Esophagus muscularis mucosa (tissue), 4 donors: ENCODE measurements at regions not wholly inside any gene's neighbourhood (a gene's known extent, or its start where the extent isn't known, plus 50 kb on each side); places are given as distances from the start of the nearest gene placed in this dataset.

ENCODE experiments used
- DNase-seq: peaks from one replicate; pipeline ENCODE4 v3.0.0-alpha.2; 2017; ENCODE audit errors: extremely low spot score
- H3K27ac ChIP-seq, 4 donors: fragments of 200-600 bp; sonication (generic); replicated peaks in 1 of 4; 1 replicate in 3 of 4; 2 replicates in 1 of 4; pipeline ENCODE4 v1.5.1; 2016 to 2019; ENCODE audit warnings: mild to moderate bottlenecking in 1 of 4
- H3K27me3 ChIP-seq, 4 donors: fragments of 200-600 bp; sonication (generic); one replicate each; pipeline versions ENCODE4 v1.5.1 to v1.6.0; 2016 to 2019
- H3K36me3 ChIP-seq, 4 donors: fragments of 200-600 bp; sonication (generic); one replicate each; pipeline ENCODE4 v1.5.1; 2016 to 2019
- H3K4me1 ChIP-seq, 4 donors: fragments of 200-600 bp; sonication (generic); one replicate each; pipeline ENCODE4 v1.5.1; 2016 to 2019
- H3K4me3 ChIP-seq, 4 donors: fragments of 200-600 bp; sonication (generic); 1 replicate in 2 of 4; 2 replicates in 2 of 4; pipeline ENCODE4 v1.5.1; 2016 to 2019; ENCODE audit warnings: mild to moderate bottlenecking in 4 of 4, moderate library complexity in 1 of 4
- H3K9me3 ChIP-seq, 4 donors: fragments of 200-600 bp; sonication (generic); 1 replicate in 3 of 4; 2 replicates in 1 of 4; pipeline ENCODE4 v1.5.1; 2016 to 2019
- EP300 ChIP-seq: sonication (generic); formaldehyde crosslinking; IDR thresholded peaks from one replicate; pipeline ENCODE4 v1.6.1; 2017; ENCODE audit warnings: antibody characterized with exemption
- POLR2A ChIP-seq: fragments of 450-650 bp; IDR thresholded peaks from one replicate; pipeline ENCODE4 v1.6.1; 2017; ENCODE audit warnings: antibody characterized with exemption, moderate library complexity, mild to moderate bottlenecking, low read depth
- POLR2AphosphoS5 ChIP-seq, 2 donors: sonication (generic); formaldehyde crosslinking; IDR thresholded peaks; one replicate each; pipeline ENCODE4 v1.6.1; 2017; ENCODE audit warnings: antibody characterized with exemption in 2 of 2
- WGBS: methylation state at CpG from one replicate; pipeline ENCODE4 v1.1.5; 2018; 5-methylcytosine and 5-hydroxymethylcytosine counted together
- intact Hi-C: fragments of 100-400 bp; cut with DNase I; formaldehyde crosslinking; loops from one replicate; pipeline ENCODE4 v1.15.1; 2023
- TF ChIP-seq, protein P1 (sequence below), 3 experiments: fragments of 200-600 bp in 2 of 3; fragments of 450-650 bp in 1 of 3; sonication (generic) in 2 of 3; IDR thresholded peaks; one replicate each; pipeline ENCODE4 v1.5.1; 2017 to 2019; ENCODE audit warnings: antibody characterized with exemption in 3 of 3, mild to moderate bottlenecking in 2 of 3, moderate library complexity in 1 of 3

DNA sequence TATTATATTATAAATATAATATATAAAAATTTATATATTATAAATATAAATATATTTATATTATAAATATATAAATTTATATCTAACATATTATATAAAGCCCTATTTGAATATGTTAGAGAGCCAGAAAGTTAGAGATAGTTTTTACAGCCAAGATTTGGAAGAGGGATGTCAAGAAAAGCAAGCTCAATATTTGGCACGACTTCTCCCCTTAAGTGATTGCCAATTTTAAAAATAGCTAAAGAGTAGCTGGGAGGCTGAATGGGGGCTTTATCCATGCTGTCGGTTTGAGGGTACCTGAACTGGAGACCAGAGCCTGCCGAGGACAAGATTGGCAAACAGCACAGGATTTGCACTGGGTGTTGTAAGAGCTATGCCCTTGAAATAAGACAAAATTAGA, 180.9 kb upstream of the GYPC start:
- 43% methylated on average over 3 of the region's 3 CpGs for WGBS
- Histone ChIP-seq H3K4me1 (no peaks in the 10 kb centered on the region), H3K27ac (no peak overlapping the region), H3K9me3 (no peaks in the 10 kb centered on the region), H3K27me3 (no peaks in the 10 kb centered on the region), H3K36me3 (no peaks in the 10 kb centered on the region), H3K4me3 (no peak overlapping the region)
- no peak for DNase-seq
- TF ChIP-seq POLR2A (no peak), POLR2AphosphoS5 (IDR thresholded peaks at IDR 0.05) (no peak), EP300 (no peak)
- TF ChIP-seq, protein P1, sequence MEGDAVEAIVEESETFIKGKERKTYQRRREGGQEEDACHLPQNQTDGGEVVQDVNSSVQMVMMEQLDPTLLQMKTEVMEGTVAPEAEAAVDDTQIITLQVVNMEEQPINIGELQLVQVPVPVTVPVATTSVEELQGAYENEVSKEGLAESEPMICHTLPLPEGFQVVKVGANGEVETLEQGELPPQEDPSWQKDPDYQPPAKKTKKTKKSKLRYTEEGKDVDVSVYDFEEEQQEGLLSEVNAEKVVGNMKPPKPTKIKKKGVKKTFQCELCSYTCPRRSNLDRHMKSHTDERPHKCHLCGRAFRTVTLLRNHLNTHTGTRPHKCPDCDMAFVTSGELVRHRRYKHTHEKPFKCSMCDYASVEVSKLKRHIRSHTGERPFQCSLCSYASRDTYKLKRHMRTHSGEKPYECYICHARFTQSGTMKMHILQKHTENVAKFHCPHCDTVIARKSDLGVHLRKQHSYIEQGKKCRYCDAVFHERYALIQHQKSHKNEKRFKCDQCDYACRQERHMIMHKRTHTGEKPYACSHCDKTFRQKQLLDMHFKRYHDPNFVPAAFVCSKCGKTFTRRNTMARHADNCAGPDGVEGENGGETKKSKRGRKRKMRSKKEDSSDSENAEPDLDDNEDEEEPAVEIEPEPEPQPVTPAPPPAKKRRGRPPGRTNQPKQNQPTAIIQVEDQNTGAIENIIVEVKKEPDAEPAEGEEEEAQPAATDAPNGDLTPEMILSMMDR (IDR thresholded peaks at IDR 0.05) = no peak
- intact Hi-C loops = no loop called here

DNA sequence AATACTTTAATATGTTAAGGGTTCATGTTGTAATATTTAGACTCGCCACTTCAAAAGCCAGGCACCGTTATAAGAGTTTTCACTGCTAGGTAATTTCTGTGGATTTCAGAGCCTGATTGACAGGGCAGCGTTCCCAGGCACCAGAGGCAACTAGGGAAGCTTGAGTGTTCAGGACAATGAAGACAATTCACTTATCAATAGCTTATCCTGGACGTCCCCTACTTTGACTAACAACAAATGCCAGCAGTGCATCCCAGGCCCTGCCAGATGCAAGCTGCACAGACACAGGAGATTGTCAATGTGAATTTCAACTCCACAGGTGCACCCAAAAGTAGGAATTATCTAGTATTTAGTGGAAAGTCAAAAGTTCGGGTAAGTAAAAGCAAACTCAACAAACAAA, 179.3 kb upstream of the GYPC start:
- Histone ChIP-seq H3K36me3 (no peaks in the 10 kb centered on the region), H3K27ac (no peak overlapping the region), H3K4me1 (no peaks in the 10 kb centered on the region), H3K4me3 (no peak overlapping the region), H3K27me3 (no peaks in the 10 kb centered on the region), H3K9me3 (no peaks in the 10 kb centered on the region)
- 77% methylated on average over 5 of the region's 5 CpGs for WGBS
- TF ChIP-seq POLR2AphosphoS5 (IDR thresholded peaks at IDR 0.05) (no peak), EP300 (no peak), POLR2A (no peak)
- TF ChIP-seq, protein P1 (IDR thresholded peaks at IDR 0.05) = no peak
- intact Hi-C loops = no loop called here
- no peak for DNase-seq

DNA sequence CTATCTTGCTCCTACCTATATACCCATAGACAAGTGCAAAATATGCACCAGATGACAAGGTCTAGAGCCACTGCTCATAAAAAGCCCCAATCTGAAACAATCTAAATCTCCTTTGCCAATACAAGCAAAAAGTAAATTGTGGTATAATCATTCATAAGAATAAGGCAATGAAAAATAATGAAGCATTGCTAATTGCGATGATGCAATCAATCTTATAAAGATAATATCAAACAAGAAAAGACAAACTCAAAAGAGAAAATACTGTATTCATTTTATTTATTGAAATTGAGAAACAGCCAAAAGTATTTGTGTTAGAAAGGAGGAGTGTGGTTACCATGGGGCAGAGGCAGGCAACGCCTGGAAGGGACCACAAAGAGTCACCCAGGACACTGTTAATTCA, 175.9 kb upstream of the GYPC start:
- DNase-seq = no peak
- intact Hi-C loops = no loop called here
- WGBS = 88% methylated on average over 2 of the region's 2 CpGs

DNA sequence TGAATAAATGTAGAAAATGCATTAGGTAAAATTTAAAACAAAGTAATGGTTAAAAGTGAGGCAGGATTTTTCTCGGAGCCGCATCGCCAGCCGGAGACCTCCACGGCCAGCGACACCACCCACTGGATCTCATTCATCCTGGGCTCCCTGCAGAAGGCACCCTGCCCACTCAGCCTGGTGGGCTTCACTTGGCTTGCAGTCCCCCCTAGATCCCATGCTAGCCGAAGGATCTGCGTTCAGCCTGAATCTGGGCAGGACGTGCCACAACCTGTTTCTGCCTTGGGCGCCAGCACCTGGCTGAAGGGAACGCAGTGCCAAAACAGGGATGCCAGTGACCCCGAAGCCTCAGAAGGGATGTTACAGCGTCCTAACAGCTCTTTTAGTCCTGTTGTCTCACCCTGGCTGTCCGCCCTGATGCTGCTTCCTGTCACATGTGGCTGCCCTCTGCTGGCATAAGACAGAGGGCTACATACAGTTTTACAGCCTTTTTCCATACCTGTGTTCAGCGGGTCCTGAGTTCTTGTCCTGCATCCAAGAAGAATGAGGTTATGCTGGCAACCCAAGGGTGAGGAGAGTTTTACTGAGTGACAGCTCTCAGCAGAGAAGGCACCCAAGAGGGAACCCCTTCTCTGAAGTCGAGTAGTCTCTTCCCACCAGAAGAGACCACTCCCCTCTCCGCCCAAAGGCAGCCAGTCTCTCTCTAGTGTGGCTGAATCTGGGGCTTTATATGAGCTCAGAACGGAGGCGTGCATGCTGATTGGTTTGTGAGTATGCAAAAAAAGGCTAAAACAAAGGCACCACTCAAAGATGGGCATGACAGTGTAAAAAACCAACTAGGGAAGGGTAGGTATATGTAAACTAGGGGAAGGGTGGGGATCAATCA, 173.1 kb upstream of the GYPC start:
- Histone ChIP-seq H3K9me3 (no peaks in the 10 kb centered on the region), H3K27me3 (no peaks in the 10 kb centered on the region), H3K4me3 (no peak overlapping the region), H3K36me3 (no peaks in the 10 kb centered on the region), H3K4me1 (no peaks in the 10 kb centered on the region), H3K27ac (no peak overlapping the region)
- no peak for DNase-seq
- TF ChIP-seq EP300 = no peak
- TF ChIP-seq POLR2AphosphoS5 (IDR thresholded peaks at IDR 0.05) = no peak
- TF ChIP-seq, protein P1 (IDR thresholded peaks at IDR 0.05) = no peak
- no peak for TF ChIP-seq POLR2A
- intact Hi-C loops = no loop called here
- WGBS = 90% methylated on average over 14 of the region's 19 CpGs

More for the DNA sequence above, 175.9 kb upstream of the GYPC start:
- H3K36me3 ChIP-seq = no peaks in the 10 kb centered on the region
- no peaks in the 10 kb centered on the region for H3K4me1 ChIP-seq
- no peaks in the 10 kb centered on the region for H3K27me3 ChIP-seq
- H3K27ac ChIP-seq = no peak overlapping the region
- H3K4me3 ChIP-seq = no peak overlapping the region
- no peaks in the 10 kb centered on the region for H3K9me3 ChIP-seq
- TF ChIP-seq EP300 = no peak
- TF ChIP-seq POLR2A = no peak
- no peak for TF ChIP-seq POLR2AphosphoS5 (IDR thresholded peaks at IDR 0.05)
- TF ChIP-seq, protein P1 (IDR thresholded peaks at IDR 0.05) = no peak

DNA sequence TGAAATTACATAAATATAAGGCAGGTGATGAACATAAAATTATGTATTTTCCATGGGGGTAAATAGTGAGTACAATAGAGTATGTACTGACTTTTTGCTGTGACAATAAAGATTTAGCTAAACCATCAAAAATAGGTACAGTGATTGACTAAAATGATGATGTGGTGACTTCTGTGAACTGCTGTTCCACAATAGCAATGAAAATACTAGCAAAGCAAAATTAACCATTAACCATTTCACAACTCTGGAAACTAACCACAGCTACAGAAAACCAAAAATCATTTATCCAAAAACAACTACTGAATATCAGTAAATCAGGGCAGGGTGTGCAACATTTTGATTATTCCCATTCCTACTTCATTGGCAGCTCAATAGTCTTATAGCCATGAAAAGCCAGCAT, 161.4 kb upstream of the GYPC start:
- no peaks in the 10 kb centered on the region for H3K36me3 ChIP-seq
- intact Hi-C loops = no loop called here
- no peak for DNase-seq
- no peak overlapping the region for H3K4me3 ChIP-seq
- H3K4me1 ChIP-seq = no peaks in the 10 kb centered on the region
- H3K27me3 ChIP-seq = no peaks in the 10 kb centered on the region
- H3K9me3 ChIP-seq = peaks cover 0 to 7% (median 0%) of the 10 kb centered on the region in 4 donors
- no peak overlapping the region for H3K27ac ChIP-seq
- no peak for TF ChIP-seq POLR2A
- no peak for TF ChIP-seq EP300
- TF ChIP-seq POLR2AphosphoS5 (IDR thresholded peaks at IDR 0.05) = no peak
- TF ChIP-seq, protein P1 (IDR thresholded peaks at IDR 0.05) = no peak
